CD8-positive, alpha-beta memory T cell (primary cell): ENCODE measurements at regions not wholly inside any gene's neighbourhood (a gene's known extent, or its start where the extent isn't known, plus 50 kb on each side); places are given as distances from the start of the nearest gene placed in this dataset.

ENCODE experiments used
- CTCF ChIA-PET: fragments of 350-600 bp; sonication (Branson Sonifier 250); formaldehyde crosslinking; loops from one replicate; lab custom pipeline; 2021; ENCODE audit warnings: antibody characterized with exemption; lab: Charles Lee
- POLR2A ChIA-PET: fragments of 350-600 bp; sonication (Branson Sonifier 250); formaldehyde crosslinking; loops from one replicate; lab custom pipeline; 2021; ENCODE audit warnings: antibody characterized with exemption; lab: Charles Lee
- DNase-seq, 5 donors: peaks; one replicate each; pipeline versions ENCODE4 v3.0.0 to v3.0.0-alpha.2; 2020 to 2022; ENCODE audit warnings: mixed read lengths in 1 of 5
- H3K27ac ChIP-seq: one replicate; pipeline ENCODE4 v1.7.0; 2013; ENCODE audit warnings: low read depth, mild to moderate bottlenecking, low read length, moderate library complexity
- H3K27me3 ChIP-seq: 2 replicates; pipeline ENCODE4 v1.7.0; 2013; ENCODE audit warnings: low read length, mild to moderate bottlenecking; ENCODE audit not compliant: insufficient read depth, poor library complexity, severe bottlenecking
- H3K36me3 ChIP-seq: 2 replicates; pipeline ENCODE4 v1.7.0; 2013; ENCODE audit warnings: mild to moderate bottlenecking, low read length, moderate library complexity; ENCODE audit not compliant: insufficient read depth
- H3K4me1 ChIP-seq: 2 replicates; pipeline ENCODE4 v1.7.0; 2013; ENCODE audit warnings: mild to moderate bottlenecking, low read length, moderate library complexity; ENCODE audit not compliant: insufficient read depth
- H3K4me3 ChIP-seq: 2 replicates; pipeline ENCODE4 v1.7.0; 2013; ENCODE audit warnings: mild to moderate bottlenecking, low read length
- H3K9me3 ChIP-seq: 2 replicates; pipeline ENCODE4 v1.7.0; 2013; ENCODE audit warnings: mild to moderate bottlenecking, low read length
- H3K27ac Mint-ChIP-seq, 8 donors: one replicate each; pipeline ENCODE4 v1.8.0; 2020 to 2021; ENCODE audit warnings: mixed read lengths in 8 of 8, mild to moderate bottlenecking in 6 of 8, inconsistent platforms in 3 of 8, moderate library complexity in 3 of 8
- H3K27me3 Mint-ChIP-seq, 2 donors: one replicate each; pipeline ENCODE4 v1.8.0; 2020 to 2021; ENCODE audit warnings: mixed read lengths in 2 of 2, mild to moderate bottlenecking in 1 of 2, moderate library complexity in 1 of 2
- H3K36me3 Mint-ChIP-seq, 3 donors: one replicate each; pipeline ENCODE4 v1.8.0; 2020 to 2021; ENCODE audit warnings: mixed read lengths in 3 of 3, inconsistent platforms in 1 of 3, mild to moderate bottlenecking in 1 of 3
- H3K4me1 Mint-ChIP-seq, 3 donors: one replicate each; pipeline ENCODE4 v1.8.0; 2020 to 2021; ENCODE audit warnings: mixed read lengths in 3 of 3, inconsistent platforms in 1 of 3, mild to moderate bottlenecking in 1 of 3
- H3K4me3 Mint-ChIP-seq, 7 donors: one replicate each; pipeline ENCODE4 v1.8.0; 2020 to 2021; ENCODE audit warnings: mixed read lengths in 7 of 7, mild to moderate bottlenecking in 6 of 7, moderate library complexity in 4 of 7, inconsistent platforms in 2 of 7
- H3K9me3 Mint-ChIP-seq, 5 donors: one replicate each; pipeline ENCODE4 v1.8.0; 2020 to 2022; ENCODE audit warnings: mixed read lengths in 5 of 5, mild to moderate bottlenecking in 3 of 5, moderate library complexity in 2 of 5, inconsistent platforms in 1 of 5

- Histone ChIP-seq H3K36me3 (no peaks in the 10 kb centered on the region), H3K4me1 (no peaks in the 10 kb centered on the region), H3K27me3 (no peaks in the 10 kb centered on the region), H3K9me3 (no peaks in the 10 kb centered on the region), H3K27ac (no peak overlapping the region), H3K4me3 (no peak overlapping the region)
- ChIA-PET POLR2A (no interaction called here), CTCF (no interaction called here)
- Mint-ChIP-seq H3K27ac (no peak overlapping the region), H3K4me3 (no peak overlapping the region), H3K27me3 (no peaks in the 10 kb centered on the region), H3K9me3 (peaks cover 0 to 7% (median 4%) of the 10 kb centered on the region in 5 donors), H3K4me1 (no peaks in the 10 kb centered on the region), H3K36me3 (peaks cover 0 to 2% (median 0%) of the 10 kb centered on the region in 3 donors)
- DNase-seq, result no peak
Observed at GRCh38 chr9:106072421-106072820, 378.1 kb downstream of the TMEM38B start.

DNA sequence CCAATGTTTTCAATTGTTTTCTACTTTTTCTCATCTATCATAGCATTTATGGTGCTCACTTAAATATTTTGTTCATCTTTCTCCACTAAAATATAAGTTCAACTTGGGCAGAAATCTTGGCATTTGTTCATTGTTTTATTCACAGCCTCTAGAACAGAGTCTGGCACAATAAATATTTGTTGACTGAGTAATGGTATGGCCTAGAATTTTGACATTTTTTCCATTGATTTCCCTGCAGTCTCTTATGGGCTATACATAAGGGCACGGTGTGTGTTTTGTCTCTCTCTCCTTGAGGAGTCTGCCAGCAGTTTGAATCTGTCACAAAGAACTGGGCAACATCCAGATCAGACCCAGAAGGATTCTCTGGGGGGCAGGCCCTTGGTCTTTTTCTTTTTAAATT lies 379.7 kb downstream of the TMEM38B start:
- H3K27ac ChIP-seq, result no peak overlapping the region
- no peaks in the 10 kb centered on the region for H3K9me3 ChIP-seq
- no peak overlapping the region for H3K4me3 Mint-ChIP-seq
- POLR2A ChIA-PET, result no interaction called here
- CTCF ChIA-PET, result no interaction called here
- H3K9me3 Mint-ChIP-seq, result peaks cover 0 to 13% (median 4%) of the 10 kb centered on the region in 5 donors
- H3K27me3 ChIP-seq, result no peaks in the 10 kb centered on the region
- H3K36me3 ChIP-seq, result no peaks in the 10 kb centered on the region
- no peaks in the 10 kb centered on the region for H3K4me1 ChIP-seq
- H3K4me3 ChIP-seq, result no peak overlapping the region
- no peaks in the 10 kb centered on the region for H3K4me1 Mint-ChIP-seq
- H3K27ac Mint-ChIP-seq, result no peak overlapping the region
- DNase-seq, result no peak
- H3K27me3 Mint-ChIP-seq, result no peaks in the 10 kb centered on the region
- H3K36me3 Mint-ChIP-seq, result peaks cover 0 to 2% (median 0%) of the 10 kb centered on the region in 3 donors

GRCh38 chr9:106075236-106075959 lies 381.1 kb downstream of the TMEM38B start:
- Mint-ChIP-seq H3K9me3 (peaks cover 0 to 13% (median 2%) of the 10 kb centered on the region in 5 donors), H3K27me3 (no peaks in the 10 kb centered on the region), H3K4me1 (no peaks in the 10 kb centered on the region), H3K27ac (no peak overlapping the region), H3K36me3 (no peaks in the 10 kb centered on the region), H3K4me3 (peak overlapping the region in 1 of 7 donors; percentile 48)
- POLR2A ChIA-PET, result no interaction called here
- no peaks in the 10 kb centered on the region for H3K9me3 ChIP-seq
- DNase-seq, result no peak
- no peaks in the 10 kb centered on the region for H3K36me3 ChIP-seq
- no peak overlapping the region for H3K4me3 ChIP-seq
- CTCF ChIA-PET, result no interaction called here
- no peak overlapping the region for H3K27ac ChIP-seq
- H3K4me1 ChIP-seq, result no peaks in the 10 kb centered on the region
- no peaks in the 10 kb centered on the region for H3K27me3 ChIP-seq

DNA sequence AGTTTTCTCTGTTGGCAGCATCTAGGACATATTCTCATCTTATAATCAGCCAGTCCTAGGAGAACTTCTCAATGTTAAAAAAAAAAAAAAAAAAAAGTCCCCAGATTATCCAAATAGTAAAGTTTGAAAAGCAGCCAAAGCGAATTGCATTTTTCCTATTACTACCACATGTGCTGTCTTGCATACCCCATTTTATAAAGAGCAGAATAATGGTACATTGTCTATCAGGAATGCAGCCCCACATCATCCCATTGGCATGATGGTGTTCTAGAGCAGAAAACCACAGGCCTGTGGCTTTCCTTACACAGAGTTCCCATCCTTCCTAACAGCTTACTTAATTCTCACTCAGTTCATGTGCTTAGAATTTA lies 381.6 kb downstream of the TMEM38B start:
- POLR2A ChIA-PET, result no interaction called here
- no peaks in the 10 kb centered on the region for H3K36me3 ChIP-seq

DNA sequence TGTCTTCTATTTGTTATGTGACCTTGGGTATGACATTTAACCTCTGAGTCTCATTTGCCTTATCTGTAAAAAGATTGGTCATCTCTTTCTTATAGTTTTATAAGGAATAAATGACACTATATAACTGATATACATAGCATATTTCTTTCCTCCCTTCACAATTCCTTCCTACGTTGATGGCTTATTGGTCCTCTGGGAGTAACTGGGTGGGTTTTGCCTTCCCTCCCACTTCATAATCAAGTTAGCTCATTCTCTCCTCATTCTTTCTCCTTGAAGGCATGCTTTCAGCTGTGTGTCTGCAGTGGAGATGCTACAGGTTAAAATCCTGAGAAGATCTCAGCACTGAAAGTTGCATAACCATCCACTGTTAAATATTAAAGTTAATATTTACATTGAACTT lies 382.4 kb downstream of the TMEM38B start:
- Mint-ChIP-seq H3K36me3 (no peaks in the 10 kb centered on the region), H3K4me3 (no peak overlapping the region), H3K4me1 (no peaks in the 10 kb centered on the region), H3K27ac (no peak overlapping the region), H3K27me3 (no peaks in the 10 kb centered on the region), H3K9me3 (peaks cover 0 to 13% (median 2%) of the 10 kb centered on the region in 5 donors)
- CTCF ChIA-PET, result no interaction called here
- no peaks in the 10 kb centered on the region for H3K9me3 ChIP-seq
- H3K27me3 ChIP-seq, result no peaks in the 10 kb centered on the region
- no peak overlapping the region for H3K4me3 ChIP-seq
- H3K4me1 ChIP-seq, result no peaks in the 10 kb centered on the region
- no peaks in the 10 kb centered on the region for H3K36me3 ChIP-seq
- H3K27ac ChIP-seq, result no peak overlapping the region
- DNase-seq, result no peak
- POLR2A ChIA-PET, result no interaction called here

More for the DNA sequence above, 381.6 kb downstream of the TMEM38B start:
- Histone ChIP-seq H3K27me3 (no peaks in the 10 kb centered on the region), H3K4me1 (no peaks in the 10 kb centered on the region), H3K9me3 (no peaks in the 10 kb centered on the region), H3K27ac (no peak overlapping the region), H3K4me3 (no peak overlapping the region)
- Mint-ChIP-seq H3K4me3 (no peak overlapping the region), H3K4me1 (no peaks in the 10 kb centered on the region), H3K36me3 (no peaks in the 10 kb centered on the region), H3K9me3 (peaks cover 0 to 13% (median 2%) of the 10 kb centered on the region in 5 donors), H3K27me3 (no peaks in the 10 kb centered on the region), H3K27ac (no peak overlapping the region)
- CTCF ChIA-PET, result no interaction called here
- DNase-seq, result no peak

- H3K9me3 ChIP-seq, result no peaks in the 10 kb centered on the region
- ChIA-PET CTCF (no interaction called here), POLR2A (no interaction called here)
- no peak for DNase-seq
- no peak overlapping the region for H3K4me3 ChIP-seq
- Mint-ChIP-seq H3K9me3 (peaks cover 0 to 12% (median 5%) of the 10 kb centered on the region in 5 donors), H3K36me3 (no peaks in the 10 kb centered on the region), H3K27ac (no peak overlapping the region), H3K27me3 (no peaks in the 10 kb centered on the region), H3K4me1 (no peaks in the 10 kb centered on the region), H3K4me3 (no peak overlapping the region)
- no peak overlapping the region for H3K27ac ChIP-seq
- H3K36me3 ChIP-seq, result no peaks in the 10 kb centered on the region
- H3K27me3 ChIP-seq, result no peaks in the 10 kb centered on the region
- no peaks in the 10 kb centered on the region for H3K4me1 ChIP-seq
Observed at GRCh38 chr9:106077731-106078130, 383.4 kb downstream of the TMEM38B start.

DNA sequence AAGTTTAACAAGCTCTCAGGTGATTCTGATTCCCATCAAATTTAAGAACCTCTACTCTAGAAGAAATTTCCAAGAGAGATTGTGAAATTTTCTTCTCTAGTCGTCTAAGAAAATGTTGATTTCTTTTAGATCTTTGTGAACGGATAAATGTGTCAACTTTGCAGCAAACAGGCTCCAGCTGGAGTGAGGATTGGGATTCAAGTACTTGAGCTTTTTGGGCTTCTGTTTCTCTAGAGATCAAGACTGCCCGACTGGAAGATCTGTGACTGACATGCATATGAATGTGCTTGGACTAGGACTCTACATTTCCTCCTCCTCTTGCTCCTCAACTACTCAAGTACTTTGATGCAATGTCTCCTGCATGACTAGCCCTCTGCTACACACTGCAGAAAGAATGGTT lies 388.3 kb downstream of the TMEM38B start:
- no peak overlapping the region for H3K27ac ChIP-seq
- ChIA-PET CTCF (no interaction called here), POLR2A (no interaction called here)
- no peak overlapping the region for H3K4me3 ChIP-seq
- Mint-ChIP-seq H3K27me3 (no peaks in the 10 kb centered on the region), H3K4me1 (no peaks in the 10 kb centered on the region), H3K9me3 (peaks cover 0 to 12% (median 7%) of the 10 kb centered on the region in 5 donors), H3K36me3 (no peaks in the 10 kb centered on the region), H3K4me3 (no peak overlapping the region), H3K27ac (no peak overlapping the region)
- no peak for DNase-seq
- H3K36me3 ChIP-seq, result no peaks in the 10 kb centered on the region
- H3K9me3 ChIP-seq, result no peaks in the 10 kb centered on the region
- no peaks in the 10 kb centered on the region for H3K4me1 ChIP-seq
- H3K27me3 ChIP-seq, result no peaks in the 10 kb centered on the region

DNA sequence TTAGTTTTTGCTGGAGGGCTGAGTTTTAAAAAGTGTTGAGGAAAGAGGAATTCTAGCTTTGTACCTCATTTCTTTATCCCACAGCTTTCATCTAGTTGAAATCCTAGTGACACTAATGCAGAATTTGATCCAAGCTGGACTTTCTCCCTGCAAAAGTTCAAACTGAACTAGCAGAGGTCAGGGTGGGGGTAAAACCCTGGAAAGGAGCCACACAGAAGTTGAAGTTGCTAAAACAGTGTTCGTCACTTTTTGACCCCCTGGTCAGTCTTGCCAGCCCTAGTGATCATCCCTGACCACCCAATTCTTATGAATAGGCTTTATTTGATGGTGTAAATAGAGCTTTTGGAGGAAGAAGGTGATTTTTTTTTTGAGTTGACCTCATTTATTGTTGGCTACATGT lies 390.4 kb downstream of the TMEM38B start:
- Histone ChIP-seq H3K36me3 (no peaks in the 10 kb centered on the region), H3K27ac (no peak overlapping the region), H3K4me3 (no peak overlapping the region), H3K27me3 (no peaks in the 10 kb centered on the region), H3K9me3 (no peaks in the 10 kb centered on the region), H3K4me1 (no peaks in the 10 kb centered on the region)
- Mint-ChIP-seq H3K4me1 (no peaks in the 10 kb centered on the region), H3K27me3 (no peaks in the 10 kb centered on the region), H3K36me3 (no peaks in the 10 kb centered on the region), H3K9me3 (peaks cover 0 to 15% (median 11%) of the 10 kb centered on the region in 5 donors), H3K4me3 (no peak overlapping the region), H3K27ac (no peak overlapping the region)
- POLR2A ChIA-PET, result no interaction called here
- CTCF ChIA-PET, result no interaction called here
- no peak for DNase-seq
